Chondrocyte (in vitro differentiated cells): ENCODE measurements at regions not wholly inside any gene's neighbourhood (a gene's known extent, or its start where the extent isn't known, plus 50 kb on each side); places are given as distances from the start of the nearest gene placed in this dataset.

Experiments used
- DNase-seq: peaks from one replicate; pipeline ENCODE4 v3.0.0; 2021; ENCODE audit warnings: mixed read lengths, low spot score
- H3K27ac Mint-ChIP-seq: one replicate; pipeline ENCODE4 v1.8.0; 2021; ENCODE audit warnings: mild to moderate bottlenecking, moderate library complexity, mixed read lengths; ENCODE audit not compliant: unreplicated experiment
- H3K27me3 Mint-ChIP-seq: 2 replicates; pipeline ENCODE4 v1.8.0; 2021; ENCODE audit warnings: low read depth, mixed read lengths
- H3K36me3 Mint-ChIP-seq: 2 replicates; pipeline ENCODE4 v1.8.0; 2021; ENCODE audit warnings: low read depth, mixed read lengths
- H3K4me1 Mint-ChIP-seq: 2 replicates; pipeline ENCODE4 v1.8.0; 2021; ENCODE audit warnings: low read depth, mild to moderate bottlenecking, mixed read lengths
- H3K4me3 Mint-ChIP-seq: one replicate; pipeline ENCODE4 v1.8.0; 2021; ENCODE audit warnings: mild to moderate bottlenecking, moderate library complexity, mixed read lengths; ENCODE audit not compliant: unreplicated experiment
- H3K9me3 Mint-ChIP-seq: 2 replicates; pipeline ENCODE4 v1.8.0; 2021; ENCODE audit warnings: low read depth, mixed read lengths
- TF ChIP-seq, protein P1 (sequence below): fragments of 200-600 bp; sonication (generic); IDR thresholded peaks from 2 replicates; pipeline ENCODE4 v1.5.0; 2021; ENCODE audit warnings: antibody characterized with exemption, mild to moderate bottlenecking, moderate library complexity

DNA sequence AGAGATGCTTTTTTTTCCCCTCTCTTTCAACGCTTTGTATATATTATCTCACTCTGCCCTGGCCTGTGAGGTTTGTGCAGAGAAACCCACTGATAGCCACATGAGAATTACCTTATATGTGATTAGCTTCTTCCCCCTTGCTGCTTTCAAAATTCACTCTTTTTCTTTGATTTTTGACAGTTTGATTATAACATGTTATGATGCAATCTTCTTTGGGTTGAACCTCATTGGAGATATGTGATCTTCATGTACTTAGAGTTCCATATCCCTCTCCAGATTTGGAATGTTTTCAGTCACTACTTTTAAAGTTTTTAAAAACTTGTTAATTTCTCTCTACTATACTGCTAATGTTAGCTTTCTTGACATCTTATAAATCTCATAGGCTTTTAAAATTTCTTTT is 479.5 kb upstream of the AGA start:
- H3K9me3 Mint-ChIP-seq = peaks cover 12% of the 10 kb centered on the region
- H3K4me3 Mint-ChIP-seq = no peak overlapping the region
- H3K27me3 Mint-ChIP-seq = no peaks in the 10 kb centered on the region
- H3K36me3 Mint-ChIP-seq = no peaks in the 10 kb centered on the region
- no peak for DNase-seq
- TF ChIP-seq, protein P1, sequence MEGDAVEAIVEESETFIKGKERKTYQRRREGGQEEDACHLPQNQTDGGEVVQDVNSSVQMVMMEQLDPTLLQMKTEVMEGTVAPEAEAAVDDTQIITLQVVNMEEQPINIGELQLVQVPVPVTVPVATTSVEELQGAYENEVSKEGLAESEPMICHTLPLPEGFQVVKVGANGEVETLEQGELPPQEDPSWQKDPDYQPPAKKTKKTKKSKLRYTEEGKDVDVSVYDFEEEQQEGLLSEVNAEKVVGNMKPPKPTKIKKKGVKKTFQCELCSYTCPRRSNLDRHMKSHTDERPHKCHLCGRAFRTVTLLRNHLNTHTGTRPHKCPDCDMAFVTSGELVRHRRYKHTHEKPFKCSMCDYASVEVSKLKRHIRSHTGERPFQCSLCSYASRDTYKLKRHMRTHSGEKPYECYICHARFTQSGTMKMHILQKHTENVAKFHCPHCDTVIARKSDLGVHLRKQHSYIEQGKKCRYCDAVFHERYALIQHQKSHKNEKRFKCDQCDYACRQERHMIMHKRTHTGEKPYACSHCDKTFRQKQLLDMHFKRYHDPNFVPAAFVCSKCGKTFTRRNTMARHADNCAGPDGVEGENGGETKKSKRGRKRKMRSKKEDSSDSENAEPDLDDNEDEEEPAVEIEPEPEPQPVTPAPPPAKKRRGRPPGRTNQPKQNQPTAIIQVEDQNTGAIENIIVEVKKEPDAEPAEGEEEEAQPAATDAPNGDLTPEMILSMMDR = no peak
- no peaks in the 10 kb centered on the region for H3K4me1 Mint-ChIP-seq
- no peak overlapping the region for H3K27ac Mint-ChIP-seq

DNA sequence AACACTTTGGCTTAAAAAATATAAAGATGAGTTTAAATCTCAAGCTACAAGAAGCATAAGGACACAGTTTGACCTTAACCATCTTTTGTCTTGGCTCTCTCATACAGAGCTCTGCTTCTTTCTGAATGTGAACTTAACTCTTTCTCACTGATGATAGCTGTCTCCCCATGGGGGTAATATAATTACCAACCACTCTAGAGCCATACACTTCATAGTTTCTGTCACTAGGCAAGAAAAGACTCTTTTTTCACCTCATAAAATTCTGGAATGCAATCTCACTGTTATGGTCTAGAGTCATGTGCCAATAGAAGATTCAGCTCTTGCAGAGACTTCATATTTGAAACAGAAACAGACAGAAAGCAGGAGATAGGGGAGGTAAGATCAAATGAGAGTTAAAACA is 481.7 kb upstream of the AGA start:
- TF ChIP-seq, protein P1 = no peak
- no peaks in the 10 kb centered on the region for H3K27me3 Mint-ChIP-seq
- H3K27ac Mint-ChIP-seq = no peak overlapping the region
- no peaks in the 10 kb centered on the region for H3K4me1 Mint-ChIP-seq
- H3K9me3 Mint-ChIP-seq = peaks cover 9% of the 10 kb centered on the region
- no peak overlapping the region for H3K4me3 Mint-ChIP-seq
- DNase-seq = no peak
- no peaks in the 10 kb centered on the region for H3K36me3 Mint-ChIP-seq

DNA sequence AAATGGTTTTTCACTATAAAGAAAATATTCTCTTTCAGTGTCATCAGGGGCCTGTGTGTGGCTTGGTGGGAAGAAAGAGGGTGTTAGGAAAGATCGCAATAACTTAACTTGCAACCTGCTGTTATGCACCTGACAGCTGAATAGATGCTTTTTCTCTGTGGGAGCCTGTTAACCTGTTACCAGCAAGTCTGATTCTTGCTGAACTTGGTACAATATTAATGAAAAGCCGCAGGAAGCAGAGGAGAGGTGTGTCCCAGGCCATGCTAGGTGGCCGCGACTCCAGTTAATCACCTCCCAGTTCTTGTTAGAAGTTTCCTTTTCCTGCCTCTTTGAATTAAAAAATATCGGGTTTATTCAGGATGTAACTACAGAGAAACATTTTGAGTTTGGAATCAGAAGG is 494.8 kb upstream of the AGA start:
- H3K27ac Mint-ChIP-seq = no peak overlapping the region
- H3K4me3 Mint-ChIP-seq = no peak overlapping the region
- H3K4me1 Mint-ChIP-seq = no peaks in the 10 kb centered on the region
- TF ChIP-seq, protein P1 = no peak
- H3K27me3 Mint-ChIP-seq = peaks cover 2% of the 10 kb centered on the region
- peaks cover 8% of the 10 kb centered on the region for H3K9me3 Mint-ChIP-seq
- no peak for DNase-seq
- no peaks in the 10 kb centered on the region for H3K36me3 Mint-ChIP-seq

DNA sequence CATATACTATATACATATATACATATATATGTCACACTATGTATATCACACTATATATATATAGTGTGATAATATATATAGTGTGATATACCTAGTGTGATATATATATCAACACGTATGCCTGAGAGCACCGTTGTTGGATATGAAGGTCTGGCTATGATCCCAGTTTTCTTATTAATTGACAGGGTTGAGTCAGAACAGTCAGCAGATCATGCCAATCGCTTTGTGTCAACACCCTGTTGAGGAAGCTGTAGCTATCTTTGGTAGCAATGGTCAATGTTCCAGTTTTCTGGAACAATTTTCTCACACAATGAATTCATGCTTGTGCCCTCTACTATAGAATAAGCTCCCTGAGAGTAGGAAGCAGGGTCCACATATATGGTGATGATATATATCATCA is 496.0 kb upstream of the AGA start:
- TF ChIP-seq, protein P1 = no peak
- H3K9me3 Mint-ChIP-seq = peaks cover 8% of the 10 kb centered on the region
- no peak overlapping the region for H3K4me3 Mint-ChIP-seq
- DNase-seq = no peak
- H3K36me3 Mint-ChIP-seq = no peaks in the 10 kb centered on the region
- no peak overlapping the region for H3K27ac Mint-ChIP-seq
- peaks cover 2% of the 10 kb centered on the region for H3K27me3 Mint-ChIP-seq
- H3K4me1 Mint-ChIP-seq = no peaks in the 10 kb centered on the region

DNA sequence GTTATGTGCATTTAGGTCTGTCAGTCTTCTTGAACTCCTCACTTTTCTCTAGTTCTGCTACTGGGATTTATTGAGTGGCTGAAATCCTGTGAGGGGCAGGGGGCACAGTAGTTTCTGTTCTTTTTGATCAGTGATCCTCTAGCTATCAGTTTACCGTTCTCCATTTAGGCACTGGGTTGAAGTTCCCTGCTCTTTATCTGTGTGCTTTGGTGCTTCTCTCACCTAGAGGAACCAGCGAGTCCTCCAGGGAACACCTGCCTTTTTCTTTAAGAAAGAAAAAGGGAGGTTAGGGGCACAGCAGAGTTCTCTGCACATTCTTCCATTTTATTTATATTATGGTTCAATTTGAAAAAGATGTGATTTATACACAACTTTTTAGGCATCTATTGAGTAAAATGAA is 503.0 kb upstream of the AGA start:
- Mint-ChIP-seq H3K27me3 (peaks cover 4% of the 10 kb centered on the region), H3K27ac (no peak overlapping the region), H3K4me1 (no peaks in the 10 kb centered on the region), H3K4me3 (no peak overlapping the region), H3K9me3 (no peaks in the 10 kb centered on the region), H3K36me3 (no peaks in the 10 kb centered on the region)
- TF ChIP-seq, protein P1 = no peak
- no peak for DNase-seq
